Lung (tissue), 11 donors: ENCODE measurements at regions not wholly inside any gene's neighbourhood (a gene's known extent, or its start where the extent isn't known, plus 50 kb on each side); places are given as distances from the start of the nearest gene placed in this dataset.

ENCODE experiments used
- ATAC-seq: fragments of 200-7000 bp; cut with Tn5 transposase; one replicate; pipeline ENCODE4 v1.9.1; 2020; ENCODE audit warnings: moderate number of reproducible peaks; ENCODE audit not compliant: insufficient read depth, low FRiP score
- DNase-seq, 3 donors: peaks; one replicate each; pipeline ENCODE4 v3.0.0-alpha.2; 2013 to 2017
- H3K27ac ChIP-seq, 2 donors: one replicate each; pipeline ENCODE4 v1.5.1; 2013; ENCODE audit warnings: mild to moderate bottlenecking in 2 of 2, moderate library complexity in 2 of 2, control low read depth in 1 of 2, inconsistent platforms in 1 of 2, low read depth in 1 of 2, low read length in 1 of 2
- H3K27me3 ChIP-seq, 3 donors: one replicate each; pipeline ENCODE4 v1.5.1; 2013; ENCODE audit warnings: low read length in 2 of 3; ENCODE audit not compliant: control insufficient read depth in 3 of 3, insufficient read depth in 3 of 3
- H3K36me3 ChIP-seq, 4 donors: one replicate each; pipeline ENCODE4 v1.5.1; 2013; ENCODE audit warnings: low read length in 4 of 4, mild to moderate bottlenecking in 1 of 4, moderate library complexity in 1 of 4; ENCODE audit not compliant: control insufficient read depth in 4 of 4, insufficient read depth in 4 of 4
- H3K4me1 ChIP-seq, 5 donors: one replicate each; pipeline ENCODE4 v1.5.1; 2013; ENCODE audit warnings: low read length in 5 of 5, mild to moderate bottlenecking in 2 of 5, moderate library complexity in 1 of 5; ENCODE audit not compliant: control insufficient read depth in 5 of 5, insufficient read depth in 5 of 5
- H3K4me3 ChIP-seq: one replicate; pipeline ENCODE4 v1.5.1; 2013; ENCODE audit warnings: mild to moderate bottlenecking, control low read depth, moderate library complexity
- H3K9ac ChIP-seq, 2 donors: one replicate each; pipeline ENCODE4 v1.5.1; 2013; ENCODE audit warnings: low read length in 2 of 2, control low read depth in 1 of 2; ENCODE audit not compliant: insufficient read depth in 1 of 2
- H3K9me3 ChIP-seq, 4 donors: one replicate each; pipeline ENCODE4 v1.5.1; 2013; ENCODE audit warnings: low read length in 3 of 4, mild to moderate bottlenecking in 1 of 4, moderate library complexity in 1 of 4; ENCODE audit not compliant: control insufficient read depth in 4 of 4, insufficient read depth in 3 of 4
- WGBS, 2 donors: extraction: QIAGEN DNeasy Blood & Tissue Kit; methylation state at CpG; one replicate each; pipeline ENCODE4 v1.1.7; 2013; 5-methylcytosine and 5-hydroxymethylcytosine counted together
- TF ChIP-seq, protein P1 (sequence below): IDR thresholded peaks from 2 replicates; pipeline ENCODE4 v1.5.1; 2012; ENCODE audit warnings: mild to moderate bottlenecking; ENCODE audit errors: control extremely low read depth, extremely low read depth
- donor health status: control.
- donor health status: control.
- donor health status: Bipolar disorder and iron deficiency.
- donor health status: healthy.
- donor health status: DM: yes; HTN: yes; CAD: no.

DNA sequence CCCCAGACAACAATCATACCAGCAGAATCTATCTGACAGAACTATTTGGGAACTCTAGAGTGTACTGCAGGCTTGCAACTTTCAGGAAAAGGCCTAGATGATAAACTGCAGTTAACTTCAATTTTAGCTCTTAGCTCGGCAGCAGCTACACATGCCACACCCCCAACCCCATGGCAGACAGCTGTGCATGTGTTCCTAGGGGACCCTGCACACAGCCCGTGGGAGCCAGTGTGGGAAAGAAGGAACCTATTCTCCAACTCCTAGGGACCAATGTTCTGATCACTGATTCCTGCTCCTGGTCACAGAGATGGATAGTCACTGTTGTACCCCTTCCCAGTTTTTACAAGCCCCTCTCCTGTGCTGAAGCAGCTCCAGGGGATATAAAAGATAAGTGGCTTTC lies 179.6 kb downstream of the DRD1 start:
- Histone ChIP-seq H3K9me3 (peaks cover 0 to 1% (median 0%) of the 10 kb centered on the region in 4 donors), H3K9ac (no peak overlapping the region), H3K36me3 (no peaks in the 10 kb centered on the region), H3K4me1 (no peaks in the 10 kb centered on the region), H3K4me3 (no peak overlapping the region), H3K27ac (no peak overlapping the region), H3K27me3 (no peaks in the 10 kb centered on the region)
- ATAC-seq (no peak), DNase-seq (no peak)
- 46 to 60% methylated on average over 2 of the region's 2 CpGs for WGBS, 2 donors
- TF ChIP-seq, protein P1, sequence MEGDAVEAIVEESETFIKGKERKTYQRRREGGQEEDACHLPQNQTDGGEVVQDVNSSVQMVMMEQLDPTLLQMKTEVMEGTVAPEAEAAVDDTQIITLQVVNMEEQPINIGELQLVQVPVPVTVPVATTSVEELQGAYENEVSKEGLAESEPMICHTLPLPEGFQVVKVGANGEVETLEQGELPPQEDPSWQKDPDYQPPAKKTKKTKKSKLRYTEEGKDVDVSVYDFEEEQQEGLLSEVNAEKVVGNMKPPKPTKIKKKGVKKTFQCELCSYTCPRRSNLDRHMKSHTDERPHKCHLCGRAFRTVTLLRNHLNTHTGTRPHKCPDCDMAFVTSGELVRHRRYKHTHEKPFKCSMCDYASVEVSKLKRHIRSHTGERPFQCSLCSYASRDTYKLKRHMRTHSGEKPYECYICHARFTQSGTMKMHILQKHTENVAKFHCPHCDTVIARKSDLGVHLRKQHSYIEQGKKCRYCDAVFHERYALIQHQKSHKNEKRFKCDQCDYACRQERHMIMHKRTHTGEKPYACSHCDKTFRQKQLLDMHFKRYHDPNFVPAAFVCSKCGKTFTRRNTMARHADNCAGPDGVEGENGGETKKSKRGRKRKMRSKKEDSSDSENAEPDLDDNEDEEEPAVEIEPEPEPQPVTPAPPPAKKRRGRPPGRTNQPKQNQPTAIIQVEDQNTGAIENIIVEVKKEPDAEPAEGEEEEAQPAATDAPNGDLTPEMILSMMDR = no peak

DNA sequence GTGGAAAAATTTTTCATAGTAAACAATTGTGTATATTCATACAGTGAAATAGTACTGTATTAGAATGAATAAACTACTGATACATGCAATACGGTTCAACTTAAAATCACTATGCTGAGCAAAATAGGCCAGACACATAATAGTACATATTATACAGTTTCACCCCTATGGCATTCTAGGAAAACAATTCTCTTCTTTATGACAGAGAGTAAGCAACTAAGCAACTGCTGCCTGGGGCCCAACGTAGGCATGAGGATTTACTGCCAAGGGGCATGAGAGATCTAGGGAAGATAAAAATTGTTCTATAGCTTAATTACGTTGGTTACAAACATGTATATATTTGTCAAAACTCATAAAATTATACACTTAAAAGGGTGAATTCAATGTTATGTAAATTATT lies 180.2 kb downstream of the DRD1 start:
- H3K4me3 ChIP-seq = no peak overlapping the region
- no peaks in the 10 kb centered on the region for H3K4me1 ChIP-seq
- ATAC-seq (no peak), DNase-seq (no peak)
- TF ChIP-seq, protein P1 = no peak
- peaks cover 0 to 1% (median 0%) of the 10 kb centered on the region in 4 donors for H3K9me3 ChIP-seq
- H3K9ac ChIP-seq = no peak overlapping the region
- no peak overlapping the region for H3K27ac ChIP-seq
- H3K27me3 ChIP-seq = no peaks in the 10 kb centered on the region
- WGBS, 2 donors = 92 to 94% methylated on average over 3 of the region's 3 CpGs
- H3K36me3 ChIP-seq = no peaks in the 10 kb centered on the region

DNA sequence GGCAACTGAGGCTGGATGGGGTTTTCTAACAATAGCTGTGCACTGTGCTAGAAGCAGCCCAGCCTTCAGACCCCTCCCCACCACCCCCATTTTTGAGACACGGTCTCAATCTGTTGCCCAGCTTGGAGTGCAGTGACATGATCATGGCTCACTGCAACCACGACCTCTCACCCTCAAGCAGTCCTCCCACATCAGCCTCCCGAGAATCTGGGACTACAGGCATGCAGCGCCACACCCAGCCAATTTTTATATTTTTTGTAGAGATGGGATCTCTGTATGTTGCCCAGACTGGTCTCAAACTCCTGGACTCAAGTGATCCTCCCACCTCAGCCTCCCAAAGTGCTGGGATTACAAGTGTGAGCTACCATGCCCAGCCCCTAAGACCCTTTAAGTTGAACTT lies 182.5 kb downstream of the DRD1 start:
- DNase-seq (no peak), ATAC-seq (no peak)
- Histone ChIP-seq H3K9ac (no peak overlapping the region), H3K27ac (no peak overlapping the region), H3K36me3 (no peaks in the 10 kb centered on the region), H3K9me3 (peaks cover 0 to 1% (median 0%) of the 10 kb centered on the region in 4 donors), H3K4me3 (no peak overlapping the region), H3K27me3 (peaks cover 0 to 2% (median 0%) of the 10 kb centered on the region in 3 donors), H3K4me1 (no peaks in the 10 kb centered on the region)
- TF ChIP-seq, protein P1 = no peak
- WGBS, 2 donors = 80 to 83% methylated on average over 4 of the region's 4 CpGs

DNA sequence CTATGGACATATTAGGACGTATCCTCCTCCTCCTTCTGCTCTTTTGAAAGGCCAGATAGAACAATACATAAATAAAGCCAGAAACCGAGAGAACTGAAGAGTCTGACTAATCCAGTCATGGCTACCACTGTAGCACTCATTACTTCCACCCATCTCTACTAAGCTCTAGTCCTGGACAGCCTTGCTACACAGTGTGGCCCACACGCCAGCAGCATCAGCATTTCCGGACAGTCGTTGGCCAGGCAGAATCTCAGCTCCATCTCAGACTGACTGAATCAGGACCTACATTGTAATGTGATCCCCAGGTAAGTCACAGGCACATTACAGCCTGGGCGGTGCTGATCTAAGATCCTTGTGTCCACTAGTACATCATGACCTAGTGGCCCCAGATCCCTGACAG lies 182.9 kb downstream of the DRD1 start:
- Histone ChIP-seq H3K9ac (no peak overlapping the region), H3K36me3 (no peaks in the 10 kb centered on the region), H3K4me1 (no peaks in the 10 kb centered on the region), H3K4me3 (no peak overlapping the region), H3K9me3 (peaks cover 0 to 1% (median 0%) of the 10 kb centered on the region in 4 donors), H3K27ac (no peak overlapping the region), H3K27me3 (peaks cover 0 to 2% (median 0%) of the 10 kb centered on the region in 3 donors)
- ATAC-seq (no peak), DNase-seq (no peak)
- TF ChIP-seq, protein P1 = no peak
- WGBS, 2 donors = 70 to 74% methylated on average over 6 of the region's 6 CpGs
